HG03571 (cell line): ENCODE measurements at regions not wholly inside any gene's neighbourhood (a gene's known extent, or its start where the extent isn't known, plus 50 kb on each side); places are given as distances from the start of the nearest gene placed in this dataset.
"Not testable (repeated sequence)": the region's sequence is repeated elsewhere in the genome, so short reads cannot be mapped to it uniquely, and the experiment has no call there.

ENCODE experiments used
- ATAC-seq: cut with Tn5 transposase; IDR thresholded peaks from one replicate; pipeline ENCODE4 v1.9.1; 2021; ENCODE audit not compliant: unreplicated experiment

DNA sequence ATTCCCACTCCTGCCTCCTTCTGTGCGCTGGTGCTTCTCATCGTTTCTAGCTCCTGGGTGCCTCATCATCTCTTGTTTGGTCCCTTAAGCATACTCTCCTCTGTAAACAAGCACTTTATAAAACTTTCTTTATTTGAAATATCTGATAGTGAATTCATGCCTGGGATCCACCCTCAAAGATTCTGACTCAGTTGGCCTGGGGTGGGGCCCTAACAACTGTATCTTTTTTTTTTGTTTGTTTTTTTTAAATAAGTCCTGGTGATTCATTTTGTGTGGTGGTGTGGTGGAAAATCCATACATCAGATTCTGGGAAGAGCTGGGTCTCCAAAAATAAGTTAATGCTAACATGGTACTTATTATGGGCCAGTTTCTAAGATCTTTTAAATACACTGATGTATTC, 678.3 kb downstream of the TOX3 start:
- ATAC-seq = no peak

DNA sequence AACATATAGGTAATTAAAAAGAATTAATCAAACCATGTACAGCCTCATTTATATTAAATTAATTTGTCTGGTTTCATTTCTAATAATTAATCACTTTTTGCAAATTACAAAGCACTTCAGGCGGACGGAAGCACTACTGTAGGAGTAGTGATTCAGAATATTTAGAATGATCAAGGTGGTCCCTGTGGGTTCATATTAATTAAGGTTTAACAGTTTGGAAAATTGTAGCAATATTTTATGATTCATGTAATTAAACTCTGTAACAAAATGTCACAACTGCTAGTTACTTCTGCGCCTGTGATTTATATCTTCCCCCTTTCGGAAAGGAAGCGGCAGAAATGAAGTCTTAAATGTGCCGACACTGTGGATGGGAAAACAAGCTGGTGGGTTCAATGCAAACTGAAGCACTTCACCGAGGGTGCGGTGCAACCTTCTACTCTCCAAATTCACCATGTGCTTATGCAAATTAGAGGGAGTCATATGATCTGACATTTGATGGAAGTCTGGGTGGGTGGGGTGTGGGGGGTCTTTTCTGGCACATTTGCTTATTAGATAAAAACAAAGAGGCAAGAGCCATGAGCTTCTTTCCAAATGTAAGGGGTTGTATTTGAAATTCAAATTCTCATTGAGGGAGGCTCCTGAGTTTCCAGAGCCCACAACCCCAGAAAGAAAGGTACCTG, 679.4 kb downstream of the TOX3 start:
- no peak for ATAC-seq

DNA sequence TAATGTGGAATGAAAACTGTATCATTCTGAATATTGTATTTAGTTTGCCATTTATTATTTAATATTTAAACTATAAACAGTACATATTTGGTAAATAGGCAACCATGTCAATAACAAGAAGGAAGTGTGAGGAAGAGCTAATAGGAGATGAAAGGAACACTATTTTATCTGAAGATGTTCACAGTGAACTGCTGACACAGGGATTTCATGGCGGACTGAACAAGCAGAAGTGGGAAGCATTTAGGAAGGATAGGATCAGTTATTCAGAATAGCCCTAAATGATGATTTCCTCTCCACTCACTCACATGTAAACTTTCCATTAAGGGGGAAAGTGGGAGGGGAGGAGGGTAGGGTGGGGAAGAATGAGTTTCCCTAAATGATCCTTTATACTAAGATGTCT, 682.4 kb downstream of the TOX3 start:
- ATAC-seq = no peak

DNA sequence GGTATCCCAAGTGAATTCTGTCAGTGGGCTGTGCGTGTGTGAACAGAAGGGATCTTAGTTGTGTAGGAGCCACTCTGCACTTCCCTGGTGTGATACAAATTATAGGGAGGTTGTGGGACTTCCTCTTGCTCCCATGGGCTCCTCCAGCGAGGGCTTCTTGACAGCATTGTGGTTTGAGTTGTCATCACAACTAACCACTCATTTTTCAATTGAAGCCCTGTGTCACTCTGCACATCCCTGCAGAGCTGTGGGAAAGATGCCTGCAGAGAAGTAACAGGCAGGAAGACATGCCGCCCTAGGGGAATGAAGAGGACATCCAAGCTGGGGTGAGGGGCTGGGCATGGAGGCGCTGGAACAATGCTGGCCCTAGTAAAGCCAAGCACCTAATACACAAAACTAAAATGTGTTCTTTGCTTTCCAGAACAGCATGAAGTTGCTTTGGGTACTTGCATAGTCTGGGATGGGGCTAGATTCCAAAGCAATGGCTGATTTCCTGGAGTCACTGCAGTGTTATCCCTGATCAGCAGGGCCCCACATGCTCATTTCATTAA, 692.5 kb downstream of the TOX3 start:
- ATAC-seq = no peak

DNA sequence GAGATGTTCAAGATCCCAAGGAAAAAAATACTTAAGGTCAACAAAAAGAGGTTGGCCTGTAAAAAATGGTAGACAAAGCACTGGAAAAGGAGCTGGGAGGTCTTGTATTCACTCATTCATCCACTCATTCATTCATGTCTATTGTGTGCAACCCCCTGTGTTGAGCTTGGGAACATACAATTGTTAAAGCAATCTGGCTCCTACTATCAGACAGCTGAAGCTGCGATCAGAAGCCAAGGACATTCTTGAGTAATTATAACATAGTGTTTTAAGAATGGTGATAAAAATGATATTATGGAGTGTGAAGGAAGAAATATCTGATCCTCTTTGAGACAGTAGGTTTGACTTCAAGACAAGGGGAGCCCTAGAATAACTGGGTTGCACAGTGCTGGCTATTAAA, 693.4 kb downstream of the TOX3 start:
- ATAC-seq = no peak

DNA sequence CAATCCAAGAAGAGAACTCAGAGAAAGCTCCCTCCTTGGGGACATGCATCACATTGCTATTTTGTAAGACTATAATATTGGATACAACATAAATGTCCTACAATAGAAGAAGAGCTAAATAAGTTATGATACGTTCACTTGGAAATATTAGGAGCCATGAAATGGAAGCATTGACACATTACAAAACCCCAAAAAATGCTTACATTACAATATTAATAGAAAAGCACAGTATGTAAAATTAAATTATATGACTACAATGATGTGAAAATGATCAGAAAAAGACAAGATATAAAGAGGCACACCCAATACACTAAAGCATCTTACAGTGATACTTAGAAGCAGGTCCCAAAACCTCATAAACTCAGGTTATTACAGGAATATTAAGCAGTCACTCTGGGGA, 694.1 kb downstream of the TOX3 start:
- no peak for ATAC-seq

DNA sequence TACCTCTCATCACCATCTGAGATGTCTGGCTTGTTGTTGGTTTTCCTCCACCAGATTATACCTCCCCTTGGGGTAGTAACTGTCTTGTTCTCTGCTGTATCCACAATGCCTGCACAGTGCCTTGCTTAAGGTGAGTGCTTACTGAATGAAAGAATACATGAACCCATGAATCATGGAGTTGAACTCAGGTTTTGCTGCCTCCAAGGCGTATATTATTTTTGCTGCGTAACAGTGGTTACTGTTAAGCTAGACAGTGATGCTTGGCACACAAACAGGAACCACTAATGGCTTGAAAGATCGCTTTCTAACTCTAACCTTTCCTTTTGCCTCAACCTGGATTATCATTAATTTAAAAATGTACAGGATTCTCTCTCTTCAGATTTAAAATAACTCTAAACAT, 695.8 kb downstream of the TOX3 start:
- ATAC-seq = no peak

DNA sequence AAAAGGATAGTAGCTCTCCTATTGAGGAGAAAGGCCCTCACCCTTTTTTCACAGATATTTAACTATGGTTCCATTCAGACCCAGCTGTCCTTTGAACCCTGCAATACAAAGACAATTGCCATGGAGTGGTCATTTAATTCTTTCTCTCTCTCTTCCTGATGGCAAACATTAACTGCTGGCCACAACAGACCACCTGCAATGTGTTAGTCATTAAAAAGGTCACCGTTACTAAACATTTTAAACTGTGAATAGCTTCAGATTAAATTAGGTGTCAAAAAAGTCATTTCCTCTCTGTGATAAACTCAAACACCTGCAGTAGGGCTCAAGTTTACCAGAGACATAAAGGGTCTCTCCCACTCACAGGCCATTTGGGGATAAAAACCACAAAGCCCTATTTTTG, 697.2 kb downstream of the TOX3 start:
- no peak for ATAC-seq

DNA sequence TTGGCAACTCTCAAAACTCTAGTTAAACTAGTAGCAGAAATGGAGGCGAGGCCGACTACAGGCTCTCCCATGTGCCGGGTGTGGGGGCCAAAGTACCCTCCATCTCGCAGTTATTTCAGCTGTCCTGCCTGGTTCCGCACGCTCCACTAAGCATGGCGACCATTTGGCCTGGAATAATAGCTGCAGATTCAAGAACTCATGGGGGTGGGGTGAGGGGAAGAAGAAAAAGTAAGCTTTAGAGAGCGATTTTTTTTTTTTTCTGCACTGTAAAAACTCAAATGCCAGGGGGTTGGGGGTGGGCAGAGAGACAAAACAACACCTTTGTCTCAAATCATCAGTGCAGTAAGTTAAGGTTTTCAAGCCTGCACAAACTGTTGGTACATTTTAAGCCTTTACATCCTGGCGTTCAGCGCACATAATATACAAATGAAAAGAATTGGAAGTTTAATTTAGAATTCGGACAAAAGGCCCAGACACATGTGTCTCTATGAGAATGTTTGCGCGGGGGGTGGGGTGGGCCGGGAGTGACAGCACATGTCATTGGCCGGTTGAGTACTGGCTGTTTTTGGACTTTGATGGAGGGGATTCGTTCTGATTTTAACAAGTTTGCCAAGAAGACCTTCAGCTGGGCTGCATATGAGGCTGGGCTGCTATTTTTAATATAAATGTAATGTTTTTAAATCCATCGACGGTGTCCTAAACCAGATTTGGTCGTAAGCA, 694.7 kb upstream of the SALL1 start:
- ATAC-seq = no peak

DNA sequence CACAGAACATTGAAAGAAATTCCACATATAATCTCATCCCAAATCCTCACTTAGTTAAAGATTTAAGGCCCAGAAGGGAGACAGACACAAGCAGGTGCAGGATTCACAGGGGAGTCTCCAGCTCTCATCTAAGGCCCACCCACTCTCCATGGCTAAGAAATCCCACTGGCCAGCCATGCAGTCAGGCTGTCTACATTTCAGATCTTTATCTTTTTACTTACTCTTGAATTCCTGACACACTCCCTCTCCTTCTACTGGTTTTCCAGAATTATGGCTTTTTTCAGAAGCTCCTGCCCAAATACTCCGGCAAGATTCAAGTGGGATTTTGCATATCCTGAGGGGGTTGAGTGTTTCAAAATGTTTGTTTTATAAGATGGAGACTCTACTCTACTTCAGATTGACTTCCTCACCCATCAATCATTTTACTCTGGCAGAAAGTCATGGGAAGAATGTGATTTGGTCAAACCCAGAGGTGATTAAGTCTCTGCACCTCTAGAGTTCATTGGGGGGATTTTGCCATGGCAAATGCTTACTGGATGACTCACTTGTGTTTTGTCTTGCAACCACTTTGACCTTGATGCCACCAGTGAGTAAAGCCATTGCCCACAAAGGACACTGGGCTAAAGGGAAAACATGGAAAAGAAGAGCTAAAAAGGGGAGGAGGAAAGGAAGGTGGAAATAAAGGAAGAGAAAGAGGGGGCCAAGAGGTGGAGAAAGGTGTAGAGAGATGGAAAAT, 688.8 kb upstream of the SALL1 start:
- ATAC-seq = no peak

DNA sequence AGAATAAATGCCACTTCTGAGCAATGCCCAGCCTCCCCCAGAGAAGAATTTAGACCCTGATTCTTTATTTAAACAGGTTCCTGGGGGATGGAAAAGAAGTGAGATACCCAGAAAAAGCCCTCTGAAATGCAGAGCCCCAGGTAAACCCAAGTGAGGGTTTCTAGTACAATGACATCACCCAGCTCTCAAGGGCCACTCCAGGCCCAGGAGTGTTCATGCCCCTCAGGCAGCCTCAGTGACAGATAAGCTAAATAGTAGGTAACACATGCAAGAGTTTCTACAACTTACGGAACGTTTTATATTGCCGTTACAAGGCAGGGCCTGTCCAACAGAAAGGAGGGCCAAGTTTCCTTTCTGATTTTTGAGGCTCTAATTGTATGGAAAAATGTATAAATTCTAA, 683.7 kb upstream of the SALL1 start:
- ATAC-seq = no peak

DNA sequence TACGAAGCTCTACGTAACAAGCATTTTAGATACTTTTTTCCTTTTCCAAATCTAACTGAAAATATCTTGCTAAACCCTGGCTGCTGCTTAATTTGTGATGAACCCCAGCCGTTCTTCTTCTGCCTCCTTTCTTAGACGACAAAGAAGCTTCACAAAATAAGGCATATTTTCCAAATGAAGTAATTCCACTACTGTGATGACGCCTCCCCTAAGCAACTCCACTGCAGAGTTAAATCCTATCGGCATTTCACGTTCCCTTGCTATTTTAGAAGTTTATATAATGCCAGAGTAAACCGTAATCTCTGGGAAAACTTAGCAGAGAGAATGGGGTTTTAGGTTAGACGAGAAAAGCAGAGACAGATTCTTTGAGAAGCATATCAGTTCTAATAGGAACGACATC, 683.1 kb upstream of the SALL1 start:
- no peak for ATAC-seq

DNA sequence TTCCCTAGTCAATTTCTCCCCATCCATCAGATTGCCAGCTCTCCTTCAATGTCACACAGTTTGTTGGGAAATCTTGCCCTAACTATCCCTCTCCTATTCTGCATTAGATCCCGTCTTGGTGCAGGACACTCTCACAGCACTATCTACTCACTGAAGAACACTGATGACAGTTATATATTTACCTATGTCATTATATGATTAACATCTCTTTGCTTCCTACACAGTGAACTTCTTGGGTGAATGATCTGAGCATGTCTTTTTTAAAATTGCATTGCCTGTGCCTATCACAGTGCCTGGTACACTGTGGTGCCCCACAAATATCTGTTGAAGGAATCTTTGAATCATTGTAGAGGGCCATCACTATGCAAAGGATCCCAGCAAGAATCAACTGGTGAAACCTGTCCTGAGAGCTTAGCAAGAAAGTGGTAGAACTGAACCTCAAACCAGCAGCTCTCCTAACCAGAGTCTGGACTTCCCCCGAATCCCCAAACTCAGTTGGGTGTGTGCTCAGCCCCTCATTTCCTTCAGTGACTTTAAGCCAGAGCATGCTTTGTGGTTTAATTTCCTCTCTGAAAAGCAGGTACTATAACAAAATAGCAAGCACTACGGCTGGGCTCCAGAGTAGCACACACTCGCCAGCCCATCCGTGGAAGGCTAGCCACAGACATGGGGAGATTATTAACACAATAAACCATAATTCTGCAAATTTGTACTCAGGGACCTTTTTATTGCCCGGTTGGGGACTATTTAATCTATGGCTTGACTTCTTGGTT, 680.7 kb upstream of the SALL1 start:
- ATAC-seq = peak; percentile 56

DNA sequence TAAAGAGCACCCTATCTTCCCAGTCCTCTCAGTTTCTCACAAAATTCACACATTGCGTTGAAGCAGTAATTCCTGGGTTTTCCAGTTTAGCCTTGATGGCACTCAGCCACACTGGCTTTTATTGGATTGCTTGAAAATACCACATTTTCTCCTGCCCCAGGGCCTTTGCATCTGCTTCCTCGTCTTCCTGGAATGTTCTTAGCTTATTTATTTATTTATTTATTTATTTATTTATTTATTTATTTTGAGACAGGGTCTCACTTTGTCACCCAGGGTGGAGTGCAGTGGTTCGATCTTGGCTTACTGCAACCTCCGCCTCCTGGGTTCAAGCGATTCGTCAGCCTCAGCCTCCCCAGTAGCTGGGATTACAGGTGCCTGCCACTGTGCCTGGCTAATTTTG, 680.0 kb upstream of the SALL1 start:
- ATAC-seq = not testable (repeated sequence)

DNA sequence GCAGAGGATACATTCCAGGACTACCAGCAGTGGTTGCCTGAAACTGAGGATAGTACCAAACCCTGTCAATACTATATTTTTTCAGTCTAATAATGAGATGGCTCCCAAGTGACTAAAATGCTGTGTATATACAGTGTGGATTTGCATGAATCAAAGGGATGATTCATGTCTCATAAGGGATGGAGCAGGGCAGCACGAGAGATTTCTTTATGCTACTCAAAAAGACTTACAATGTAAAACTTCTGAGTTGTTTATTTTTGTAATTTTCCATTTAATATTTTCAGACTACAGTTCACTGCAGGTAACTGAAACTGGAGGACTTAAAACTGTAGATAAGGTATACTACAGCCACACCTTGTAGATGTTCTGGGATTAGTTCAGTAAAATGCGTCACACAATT, 674.7 kb upstream of the SALL1 start:
- ATAC-seq = no peak

DNA sequence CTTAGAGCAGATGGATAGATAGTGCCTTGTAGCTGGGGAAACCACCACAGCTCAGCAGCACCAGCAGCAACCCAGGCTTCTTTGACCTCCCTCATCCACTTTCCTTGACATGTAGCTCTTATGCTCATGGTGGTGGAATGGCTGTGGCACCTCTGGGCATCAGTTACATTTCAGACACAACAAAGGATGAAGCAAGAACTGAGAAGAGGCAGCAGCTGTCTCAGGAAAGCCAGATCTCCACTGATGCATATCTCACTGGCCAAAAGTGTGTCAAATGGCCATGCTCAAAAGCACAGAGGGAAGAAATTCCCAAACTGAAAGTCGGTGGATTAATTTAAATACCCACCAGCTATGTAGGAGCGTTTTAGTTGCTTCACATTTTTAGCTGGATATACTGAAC, 671.4 kb upstream of the SALL1 start:
- no peak for ATAC-seq

DNA sequence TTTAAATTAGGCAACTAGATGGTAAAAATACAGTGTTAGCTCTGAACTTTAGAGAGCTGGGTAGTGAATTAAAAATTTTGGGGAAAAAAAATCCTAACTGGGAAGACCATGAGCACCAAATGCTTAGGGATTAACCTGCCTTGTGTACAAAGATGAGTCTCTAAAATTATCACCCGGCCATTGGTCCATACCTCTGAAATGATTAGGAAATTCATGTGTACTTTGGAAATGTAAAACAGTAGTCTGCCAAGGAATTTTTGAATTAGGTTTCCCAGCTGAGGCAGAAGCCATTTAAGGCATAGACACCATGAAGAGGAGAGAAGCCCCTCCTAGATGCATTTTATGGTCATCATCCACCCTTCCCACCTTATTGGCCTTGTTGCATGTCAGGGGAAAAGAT, 670.5 kb upstream of the SALL1 start:
- ATAC-seq = no peak

DNA sequence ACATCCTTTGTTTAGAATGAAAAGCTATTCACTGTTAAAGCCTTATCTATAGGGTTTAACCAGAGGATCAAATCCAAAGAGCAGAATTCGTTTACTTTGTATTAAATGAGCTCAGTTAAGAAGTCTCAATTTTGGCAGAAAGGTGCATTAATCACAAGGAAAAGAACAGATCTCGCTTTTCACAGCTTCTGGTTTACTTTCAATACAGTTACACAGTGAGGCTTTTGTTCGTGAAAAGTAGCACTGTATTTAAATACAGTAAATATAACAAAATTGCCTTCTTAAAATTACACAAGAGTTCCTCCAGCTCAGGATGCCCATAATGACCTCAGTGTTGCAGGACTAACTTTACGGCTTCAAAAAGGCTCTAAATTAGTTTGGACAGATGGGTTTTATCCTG, 669.1 kb upstream of the SALL1 start:
- ATAC-seq = no peak

DNA sequence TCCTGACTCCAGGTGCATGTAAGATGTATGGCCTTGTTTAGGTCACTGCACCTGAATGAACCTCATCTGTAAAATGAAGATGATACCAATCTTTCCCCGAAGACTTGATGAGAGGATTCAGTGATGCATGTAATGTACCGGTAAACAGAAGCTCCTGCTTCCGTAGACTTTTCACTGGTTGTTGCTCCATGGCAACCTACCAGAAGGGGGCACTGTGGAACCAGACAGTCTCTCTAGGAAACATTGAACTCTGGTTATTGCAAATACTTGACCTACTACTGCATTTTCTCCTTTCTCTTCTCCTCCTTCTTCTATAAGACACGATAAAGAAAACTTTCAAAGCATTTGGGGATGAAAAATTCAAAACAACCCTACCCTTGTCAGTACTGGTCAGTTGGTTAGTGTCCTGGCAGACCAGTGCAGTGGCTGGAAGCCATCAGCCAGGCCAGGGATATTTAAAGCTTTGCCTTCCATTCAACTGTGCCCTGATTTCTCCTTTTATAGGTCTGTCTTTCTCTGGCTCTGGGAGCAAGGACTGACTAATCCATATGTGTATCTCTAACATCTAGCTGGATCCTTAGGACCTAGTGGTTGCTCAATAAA, 667.4 kb upstream of the SALL1 start:
- ATAC-seq = no peak

DNA sequence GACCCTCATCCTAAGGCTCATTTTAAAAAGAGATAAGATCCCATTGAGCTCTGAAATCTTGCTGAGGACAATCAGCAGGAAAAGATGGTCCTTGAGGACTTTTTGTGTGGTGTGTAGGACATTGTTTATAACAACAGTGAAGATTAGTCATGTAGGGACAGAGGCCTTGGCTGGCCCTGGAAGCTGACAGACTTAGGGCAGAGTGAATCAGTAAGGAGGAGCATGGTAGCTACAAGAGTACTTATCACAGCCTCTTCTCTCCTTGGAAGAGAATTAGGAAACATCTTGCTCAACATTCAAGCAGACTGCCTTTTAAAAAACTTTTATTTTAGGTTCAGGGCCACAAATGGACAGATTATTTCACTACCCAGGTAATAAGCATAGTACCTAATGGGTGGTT, 665.9 kb upstream of the SALL1 start:
- no peak for ATAC-seq

DNA sequence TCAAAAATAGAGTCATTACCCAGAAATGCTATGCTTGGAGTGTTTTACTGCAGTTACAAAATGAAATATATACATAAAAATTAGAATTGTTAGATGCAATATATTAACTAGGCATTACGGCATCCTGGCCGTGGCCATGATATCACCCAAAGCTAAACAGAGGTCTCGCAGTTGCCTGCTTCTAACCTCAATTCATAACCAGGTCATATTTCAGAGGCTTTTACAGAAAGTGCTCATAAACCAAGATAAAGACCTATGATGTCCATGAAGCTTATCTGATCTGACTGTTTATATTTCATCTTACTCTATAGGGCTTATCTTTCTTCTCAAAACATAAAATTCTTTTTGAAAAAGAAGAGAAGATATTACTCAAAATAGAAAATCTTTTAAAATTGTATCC, 664.5 kb upstream of the SALL1 start:
- ATAC-seq = no peak
